ENCODE measurements at regions not wholly inside any gene's neighbourhood (a gene's known extent, or its start where the extent isn't known, plus 50 kb on each side); places are given as distances from the start of the nearest gene placed in this dataset.
"Not testable (repeated sequence)": the region's sequence is repeated elsewhere in the genome, so short reads cannot be mapped to it uniquely, and the experiment has no call there.

DNA sequence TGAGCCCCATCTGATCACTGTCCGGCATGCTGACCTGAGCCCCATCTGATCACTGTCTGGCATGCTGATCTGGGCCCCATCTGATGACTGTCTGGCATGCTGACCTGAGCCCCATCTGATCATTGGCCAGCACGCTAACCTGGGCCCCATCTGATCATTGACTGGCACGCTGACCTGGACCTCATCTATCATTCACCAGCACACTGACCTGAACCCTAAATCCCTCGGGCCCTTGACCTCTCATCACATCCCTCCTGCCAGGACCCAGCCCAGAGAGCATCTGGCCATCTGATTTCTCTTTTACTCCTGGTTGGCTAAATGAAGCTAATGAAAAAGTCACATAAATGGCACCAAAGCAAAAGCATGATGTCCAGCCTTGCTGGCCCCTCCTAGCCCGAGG lies 207.1 kb downstream of the NDUFA10 start:
- no peak for DNase-seq

DNA sequence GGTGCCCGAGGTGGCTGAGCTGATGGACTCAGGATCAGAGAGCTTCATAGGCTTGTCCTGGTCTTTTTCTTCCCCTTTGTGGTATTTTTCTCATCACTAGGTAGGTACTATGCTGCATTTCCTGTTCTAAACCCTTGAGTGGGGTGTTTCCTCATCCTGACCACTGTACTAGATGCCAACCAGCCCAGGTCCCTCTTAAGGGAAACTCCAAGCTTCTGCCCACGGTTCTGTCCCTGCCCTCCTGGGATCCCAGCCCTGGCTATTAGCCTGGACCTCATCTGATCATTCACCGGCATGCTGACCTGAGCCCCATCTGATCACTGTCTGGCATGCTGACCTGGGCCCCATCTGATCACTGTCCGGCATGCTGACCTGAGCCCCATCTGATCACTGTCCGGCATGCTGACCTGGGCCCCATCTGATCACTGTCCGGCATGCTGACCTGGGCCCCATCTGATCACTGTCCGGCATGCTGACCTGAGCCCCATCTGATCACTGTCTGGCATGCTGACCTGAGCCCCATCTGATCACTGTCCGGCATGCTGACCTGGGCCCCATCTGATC lies 207.6 kb downstream of the NDUFA10 start:
- not testable (repeated sequence) for DNase-seq

DNA sequence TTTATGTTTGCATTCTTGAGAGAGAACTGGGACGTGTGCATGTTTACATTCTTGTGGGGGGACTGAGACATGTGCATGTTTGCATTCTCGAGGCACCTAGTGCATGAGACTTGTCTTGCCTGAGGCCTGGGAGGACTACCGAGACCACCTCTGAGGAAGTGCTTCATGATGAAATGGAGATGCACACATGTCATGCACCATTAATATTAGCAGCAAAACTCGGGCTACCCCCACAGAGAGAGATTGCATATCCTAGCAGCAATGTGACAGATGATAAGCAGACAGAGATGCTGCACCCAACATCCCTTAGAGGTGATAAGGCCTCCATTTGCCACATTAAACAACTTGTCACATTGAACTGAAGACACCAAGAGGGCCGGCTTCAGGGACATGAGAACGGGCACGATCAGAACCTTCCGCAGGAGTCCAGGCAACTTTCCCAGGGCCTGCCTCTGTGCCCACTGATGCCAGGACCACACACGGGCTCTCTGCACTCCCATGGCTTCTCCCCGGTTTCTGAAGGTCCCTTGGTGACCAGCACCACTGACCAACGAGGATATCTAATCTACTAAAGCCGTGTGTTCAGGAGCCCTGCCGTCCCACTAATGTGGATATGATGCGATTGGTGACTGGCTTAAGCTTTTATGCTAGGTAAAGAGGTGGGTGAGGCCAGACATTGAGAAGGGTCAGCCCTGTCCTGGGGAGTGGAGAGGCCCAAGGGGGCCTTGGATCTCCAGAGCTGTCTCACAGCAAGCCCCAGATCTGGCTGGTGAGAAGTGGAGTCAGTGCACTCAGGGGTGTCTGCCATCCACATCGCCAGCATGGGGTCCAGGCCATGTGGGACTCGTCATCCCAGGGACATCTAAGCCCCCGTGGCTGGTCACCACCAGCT lies 208.3 kb downstream of the NDUFA10 start:
- no peak for DNase-seq

DNA sequence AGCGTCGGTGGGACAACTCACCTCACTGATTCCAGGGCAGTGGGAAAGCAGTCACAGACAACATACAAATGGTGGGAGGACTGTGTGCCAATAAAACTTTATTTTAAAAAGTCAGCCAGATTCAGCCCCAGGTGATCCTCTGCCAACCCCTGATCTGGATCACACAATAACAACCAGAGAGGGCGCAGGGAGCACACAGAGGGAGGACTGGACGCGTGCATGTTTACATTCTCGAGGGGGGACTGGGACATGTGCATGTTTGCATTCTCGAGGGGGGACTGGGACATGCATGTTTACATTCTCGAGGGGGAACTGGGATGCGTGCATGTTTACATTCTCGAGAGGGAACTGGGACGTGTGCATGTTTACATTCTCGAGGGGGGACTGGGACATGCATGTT lies 209.5 kb downstream of the NDUFA10 start:
- no peak for DNase-seq

DNA sequence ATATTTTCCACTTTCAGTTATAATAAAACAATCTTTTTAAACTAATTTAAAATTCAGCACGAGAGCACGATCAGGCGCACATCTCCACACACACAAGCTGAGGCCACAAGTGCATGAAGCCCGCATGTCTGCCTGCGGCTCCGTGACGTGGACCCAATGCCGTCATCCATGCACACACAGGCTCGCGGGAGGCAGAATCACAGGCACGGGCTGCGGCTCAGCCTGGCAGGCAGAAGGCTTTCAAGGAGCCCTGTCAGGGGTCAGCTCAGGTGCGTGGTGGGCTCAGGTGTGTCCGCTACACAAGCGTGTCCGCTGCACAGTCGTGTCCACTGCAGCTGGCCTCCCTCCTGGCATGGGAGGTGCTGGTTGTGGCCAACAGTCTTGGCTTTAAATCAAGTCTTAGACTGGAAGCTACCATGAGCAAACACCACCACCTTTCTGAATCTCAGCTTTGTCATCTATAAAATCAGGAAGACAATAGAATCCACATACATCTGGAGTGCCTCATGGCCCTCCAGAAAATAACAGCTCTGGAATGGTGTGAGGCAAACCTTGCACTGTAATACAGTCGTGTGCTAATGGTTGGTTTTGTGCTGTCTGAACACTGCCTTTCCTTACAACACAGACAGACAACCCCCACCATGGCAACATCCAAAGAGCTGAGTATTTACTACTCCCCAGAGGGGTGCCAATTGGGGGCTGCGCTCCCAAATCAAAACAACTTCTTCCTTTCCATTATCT lies 210.1 kb downstream of the NDUFA10 start:
- DNase-seq = no peak

DNA sequence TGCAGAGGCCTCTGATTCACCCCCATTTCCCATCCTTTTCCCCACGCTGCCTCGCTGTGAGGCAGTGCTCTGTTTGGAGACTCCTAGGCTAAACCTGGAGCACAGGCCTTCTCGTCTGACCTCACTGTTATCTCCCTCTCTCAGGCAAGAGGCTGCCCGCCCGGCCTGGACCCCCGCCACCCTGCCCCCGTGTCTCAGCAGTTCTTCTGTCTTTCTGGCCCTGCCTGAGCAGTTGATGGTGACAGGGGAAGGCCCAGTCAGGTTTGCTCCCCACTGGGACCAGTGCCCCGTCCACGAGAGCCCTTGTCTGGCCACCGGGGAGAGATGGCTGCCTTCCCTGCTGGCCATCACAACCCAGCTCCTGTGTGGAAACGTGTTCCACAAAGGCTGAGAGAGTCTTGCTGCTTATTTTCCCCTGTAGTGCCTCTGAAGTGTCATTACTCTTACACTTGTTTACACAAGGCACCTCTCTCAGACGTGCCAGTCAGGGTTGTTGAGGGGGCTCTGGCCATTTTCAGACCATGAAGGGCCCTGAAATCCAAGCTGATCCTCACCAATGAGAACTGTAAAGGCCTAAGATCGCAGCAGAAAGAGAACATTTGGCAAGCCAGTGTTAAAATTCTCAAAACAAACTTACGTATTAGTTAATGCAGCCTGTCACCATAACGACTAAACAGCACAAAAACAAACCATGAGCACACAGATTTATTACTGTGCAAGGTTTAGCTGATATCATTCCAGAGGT lies 210.9 kb downstream of the NDUFA10 start:
- DNase-seq = no peak

DNA sequence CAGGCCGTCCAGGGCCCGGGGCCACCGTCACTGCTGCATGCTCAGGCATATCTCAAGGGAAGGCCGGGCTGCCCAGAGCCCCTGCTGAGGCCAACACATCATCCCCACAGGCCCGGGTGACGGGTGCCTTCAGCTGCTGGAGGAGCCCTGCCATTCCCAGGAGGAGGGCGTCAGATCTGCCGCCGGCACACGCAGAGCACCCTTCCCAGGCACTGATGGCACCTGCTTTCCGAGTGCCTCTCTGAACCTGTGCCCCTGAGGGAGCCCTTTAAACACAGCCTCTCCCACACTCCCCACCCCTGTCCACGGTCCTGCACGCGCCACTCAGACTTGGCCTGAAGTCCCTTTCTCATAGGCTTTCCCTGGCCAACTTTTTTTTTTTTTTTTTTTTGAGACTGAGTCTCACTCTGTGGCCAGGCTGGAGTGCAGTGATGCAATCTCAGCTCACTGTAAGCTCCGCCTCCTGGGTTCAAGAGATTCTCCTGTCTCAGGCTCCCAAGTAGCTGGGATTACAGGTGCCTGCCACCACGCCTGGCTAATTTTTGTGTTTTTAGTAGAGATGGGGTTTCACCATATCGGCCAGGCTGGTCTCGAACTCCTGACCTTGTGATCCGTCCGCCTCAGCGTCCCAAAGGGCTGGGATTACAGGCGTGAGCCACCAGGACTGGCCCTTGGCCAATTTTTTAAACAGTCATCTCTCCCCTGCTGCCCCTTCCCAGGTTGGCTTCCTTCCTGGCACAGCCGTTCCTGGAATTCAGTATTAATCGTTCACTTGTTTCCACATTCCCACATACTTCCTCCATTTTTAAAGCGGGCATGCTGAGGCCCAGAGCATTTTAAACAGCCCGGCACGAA lies 211.7 kb downstream of the NDUFA10 start:
- no peak for DNase-seq

DNA sequence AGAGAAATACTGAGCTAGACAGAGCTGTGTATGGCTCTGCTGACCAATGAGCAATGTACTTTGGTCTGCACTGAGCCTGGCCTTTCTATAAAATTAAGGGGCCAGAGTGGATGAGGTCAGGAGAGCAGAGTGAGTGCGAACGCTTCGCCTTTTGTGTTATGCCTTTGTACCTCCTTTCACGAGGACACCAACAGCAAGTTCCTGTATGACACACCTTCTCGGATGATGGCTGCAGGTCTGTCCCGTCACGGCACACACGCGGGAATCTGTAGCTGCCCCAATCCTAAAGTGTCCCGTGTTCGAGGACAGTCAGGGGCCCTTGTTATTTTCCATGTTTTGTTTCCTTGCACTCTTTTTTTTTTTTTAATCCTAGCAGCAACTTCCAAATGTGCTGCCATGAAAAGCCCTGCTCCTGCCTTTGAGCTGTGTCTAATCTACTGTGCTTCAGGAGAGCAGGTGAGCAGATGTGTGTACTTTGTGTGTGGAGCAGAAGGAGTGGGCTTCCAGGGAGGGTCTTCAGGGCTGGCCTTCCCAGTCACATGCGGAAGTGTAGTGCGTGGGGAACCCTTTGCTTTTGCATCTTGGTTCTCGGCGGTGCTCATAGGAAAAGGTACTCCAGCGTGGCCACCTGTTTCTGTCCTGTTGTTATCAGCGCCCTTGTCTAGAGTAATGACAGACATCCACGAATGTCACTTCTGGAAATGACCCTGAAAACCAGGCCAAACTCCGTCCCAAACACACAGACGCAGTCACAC lies 213.2 kb downstream of the NDUFA10 start:
- DNase-seq = no peak

DNA sequence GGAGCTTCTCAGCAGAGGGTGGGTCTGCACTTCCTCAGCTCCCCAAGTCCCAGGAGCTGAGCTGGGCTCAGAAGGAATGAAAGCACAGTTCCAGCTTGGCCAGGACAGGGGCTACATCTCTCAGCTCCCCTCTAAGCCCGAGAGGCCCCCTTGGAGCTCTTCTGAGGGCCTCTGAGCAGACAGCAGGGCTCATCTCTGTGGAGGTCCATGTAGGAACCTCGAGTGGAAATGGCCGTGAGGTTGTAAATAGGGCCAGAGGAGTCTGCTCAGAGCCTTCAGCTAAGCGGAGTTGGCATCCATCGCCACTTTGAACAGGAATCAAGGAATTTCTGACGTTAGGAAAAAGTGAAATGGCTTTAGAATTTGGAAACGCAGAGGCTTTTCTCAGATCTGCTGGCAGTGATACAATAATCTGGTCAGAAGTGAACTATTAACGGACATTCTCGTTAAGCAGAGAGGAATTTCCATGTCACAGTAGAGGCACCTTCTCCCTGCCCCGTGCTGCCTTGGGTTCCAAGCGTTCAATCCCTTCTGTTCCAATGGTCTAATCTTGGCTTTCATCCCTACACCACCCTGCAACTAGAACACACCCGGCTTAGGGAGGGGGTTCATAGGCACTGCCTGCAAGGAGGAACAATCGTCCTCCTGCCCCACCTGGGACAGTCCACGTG lies 213.9 kb downstream of the NDUFA10 start:
- DNase-seq = no peak

DNA sequence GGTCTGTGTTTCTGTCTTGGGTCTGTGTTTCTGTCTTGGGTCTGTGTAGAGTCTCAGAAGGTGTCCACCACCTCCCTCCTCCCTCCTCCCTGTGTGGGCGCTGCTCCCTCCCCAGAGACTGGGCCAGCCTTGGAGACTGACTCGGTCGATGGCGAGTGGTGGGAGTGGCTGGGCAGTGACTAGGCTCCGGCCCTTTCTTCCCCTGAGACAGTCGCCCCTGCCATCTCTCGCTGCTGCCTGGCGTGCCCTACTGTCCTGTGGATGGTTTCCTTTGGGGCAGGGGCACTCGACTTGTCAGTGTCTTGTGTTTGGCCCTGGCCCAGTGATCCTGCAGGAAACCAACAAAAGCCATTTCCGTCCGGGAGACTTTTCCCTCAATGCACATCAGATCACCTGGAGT lies 215.8 kb downstream of the NDUFA10 start:
- no peak for DNase-seq

DNA sequence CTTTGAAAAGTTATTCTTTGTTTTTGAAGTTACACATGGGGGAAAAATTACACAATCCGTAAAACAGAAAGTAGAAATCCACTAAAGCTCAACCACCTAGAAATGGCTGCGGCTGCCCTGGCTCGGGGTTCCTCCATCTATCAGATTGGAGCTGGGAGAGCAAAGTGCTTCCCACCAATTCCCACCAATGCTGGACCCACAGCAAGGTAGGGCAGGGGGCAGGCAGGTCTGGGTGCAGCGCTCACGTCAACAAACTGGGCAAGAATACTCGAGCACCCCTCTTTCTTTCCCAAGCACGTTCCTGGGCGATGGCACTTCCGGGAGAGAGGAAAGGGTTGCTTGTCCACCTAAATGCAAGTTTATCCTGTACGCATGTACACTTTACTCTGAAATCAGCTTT lies 217.6 kb downstream of the NDUFA10 start:
- DNase-seq = no peak

DNA sequence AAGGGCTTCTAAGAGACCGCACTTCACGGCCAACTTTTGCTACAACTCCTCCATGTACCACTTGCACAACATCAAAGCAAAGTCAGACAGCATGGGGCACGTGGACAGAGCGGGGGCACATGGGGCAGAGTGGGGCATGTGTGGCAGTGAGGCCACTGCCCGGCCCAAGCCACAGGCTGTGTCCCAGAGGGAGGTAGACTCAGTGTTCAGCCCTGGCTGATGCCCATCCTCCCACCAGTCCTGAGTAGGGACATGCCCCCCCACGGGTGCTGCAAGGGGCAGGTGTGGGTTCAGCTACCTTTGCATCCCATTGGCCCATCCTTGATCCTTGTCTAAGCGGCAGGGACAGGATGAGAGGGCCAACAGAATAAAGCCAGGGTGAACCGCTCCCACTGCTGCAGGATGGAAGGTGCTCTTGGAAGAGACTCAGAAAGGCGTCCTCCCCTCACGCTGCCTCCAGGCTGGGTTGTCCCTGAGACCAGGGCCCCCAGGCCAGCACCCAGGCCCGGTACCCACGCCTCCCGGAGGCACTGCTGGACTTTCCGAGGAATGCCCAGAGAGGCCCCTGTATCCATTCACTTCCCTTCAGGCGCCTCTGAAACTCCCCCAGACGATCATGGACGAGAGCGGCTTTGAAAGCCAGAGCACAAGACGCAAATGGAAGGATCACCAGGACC lies 218.2 kb downstream of the NDUFA10 start:
- no peak for DNase-seq

DNA sequence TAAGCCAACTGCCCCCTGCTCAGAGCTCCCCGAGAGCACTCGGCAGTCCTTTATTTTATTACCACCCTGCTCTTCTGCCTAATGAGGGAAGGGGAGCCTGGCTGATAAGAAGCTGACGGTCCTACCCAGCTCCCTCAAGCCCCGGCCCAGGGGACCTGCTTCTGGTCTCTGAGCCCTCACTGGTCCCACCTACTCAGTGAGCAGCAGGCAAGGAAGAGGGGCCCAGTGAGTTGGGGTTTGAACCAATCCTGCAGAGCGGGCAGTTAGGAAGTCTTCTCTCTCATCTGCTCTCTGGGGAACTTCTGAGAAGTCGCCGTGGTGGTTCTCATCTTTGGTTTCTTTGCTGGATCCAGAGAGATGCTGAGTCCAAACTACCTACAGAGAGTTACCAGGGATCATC lies 218.9 kb downstream of the NDUFA10 start:
- no peak for DNase-seq

DNA sequence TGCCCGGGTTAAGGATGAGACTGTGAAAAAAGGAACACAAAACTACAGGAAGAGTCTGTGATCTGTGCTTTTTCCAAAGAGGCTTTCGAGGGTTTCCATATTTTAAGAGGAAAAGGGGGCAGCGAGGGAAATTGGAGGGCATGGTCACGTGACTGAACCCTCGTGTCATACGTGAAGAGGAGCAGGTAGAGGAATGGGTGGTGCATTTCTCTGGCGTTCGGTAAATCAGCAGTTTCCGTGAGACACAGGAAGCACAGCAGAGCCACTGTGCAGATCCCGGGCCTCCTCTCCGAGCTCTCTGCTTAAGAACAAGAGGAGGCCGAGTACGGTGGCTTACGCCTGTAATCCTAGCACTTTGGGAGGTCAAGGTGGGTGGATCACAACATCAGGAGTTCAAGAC lies 219.7 kb downstream of the NDUFA10 start:
- no peak for DNase-seq

DNA sequence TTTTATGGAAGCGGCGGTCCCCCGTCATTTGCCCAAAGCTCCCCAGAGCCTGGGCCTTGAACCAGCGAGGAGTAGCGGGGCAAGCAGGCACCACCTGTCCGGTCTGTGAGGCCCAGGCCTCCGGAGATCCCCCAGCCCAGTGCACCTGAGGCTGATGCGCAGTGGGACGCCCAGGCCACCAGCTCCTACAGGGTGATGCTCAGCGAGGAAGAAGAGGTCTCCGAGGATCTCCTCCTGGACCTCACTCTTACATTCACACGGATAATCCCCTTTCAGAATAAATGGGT lies 220.2 kb downstream of the NDUFA10 start:
- DNase-seq = no peak

DNA sequence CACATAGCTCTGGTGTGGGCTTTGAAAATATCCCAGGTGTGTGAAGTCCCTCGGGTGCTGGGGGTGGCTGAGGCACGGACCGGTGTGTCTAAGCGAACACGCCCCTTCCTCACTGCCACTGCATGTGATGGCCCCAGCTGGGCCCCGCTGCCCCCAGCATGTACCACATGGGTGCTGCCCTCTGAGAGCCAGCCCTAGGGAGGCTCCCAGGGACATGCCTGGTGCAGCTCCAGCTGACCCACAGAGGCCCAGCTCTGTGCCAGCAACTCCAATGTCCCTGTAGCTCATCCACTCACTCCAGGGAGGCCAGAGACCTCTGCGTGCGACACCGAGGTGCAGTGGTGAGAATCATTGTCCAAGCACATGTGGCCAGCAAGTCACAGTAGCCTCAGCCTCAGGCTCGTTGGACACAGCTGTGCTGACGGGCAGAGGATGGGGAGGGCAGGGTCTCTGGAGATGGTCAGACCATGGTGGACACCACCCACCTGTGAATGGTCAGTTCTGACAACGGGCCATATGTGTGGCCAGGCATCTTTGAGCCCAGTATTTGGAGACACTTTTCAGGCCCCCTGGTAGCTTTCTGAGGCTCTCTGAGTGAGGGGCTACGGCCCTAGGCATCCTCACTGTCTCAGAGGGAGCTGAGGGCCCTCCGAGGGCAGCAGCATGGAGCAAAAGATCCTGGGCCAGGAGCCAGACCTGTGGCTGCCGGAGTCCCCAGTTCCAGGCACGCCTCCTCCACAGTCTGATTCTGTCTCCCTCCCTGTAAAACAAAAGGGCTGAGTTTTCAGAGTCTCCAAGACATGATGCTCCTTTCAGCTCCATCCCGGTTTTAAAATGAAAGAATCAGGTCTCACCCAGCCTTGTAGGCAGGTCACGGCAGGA lies 220.7 kb downstream of the NDUFA10 start:
- DNase-seq = no peak

DNA sequence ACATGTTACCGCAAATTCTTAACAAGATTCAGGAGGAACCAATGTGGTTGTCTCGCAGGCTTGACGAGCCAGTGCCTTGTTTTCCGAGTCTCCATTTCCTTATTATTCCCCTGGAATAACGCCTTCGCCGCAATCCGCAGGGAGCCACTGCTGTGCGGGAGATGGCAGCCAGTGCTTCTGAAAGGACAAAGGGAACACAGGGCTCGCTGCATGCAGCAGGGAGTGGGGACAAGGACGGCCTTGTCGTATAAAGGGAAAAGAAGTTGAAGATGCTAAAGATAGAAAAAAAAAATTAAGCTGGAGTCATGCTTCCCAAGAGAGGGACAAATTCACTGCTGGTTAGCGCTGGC lies 221.4 kb downstream of the NDUFA10 start:
- peak; percentile 24 to 31 for DNase-seq

DNA sequence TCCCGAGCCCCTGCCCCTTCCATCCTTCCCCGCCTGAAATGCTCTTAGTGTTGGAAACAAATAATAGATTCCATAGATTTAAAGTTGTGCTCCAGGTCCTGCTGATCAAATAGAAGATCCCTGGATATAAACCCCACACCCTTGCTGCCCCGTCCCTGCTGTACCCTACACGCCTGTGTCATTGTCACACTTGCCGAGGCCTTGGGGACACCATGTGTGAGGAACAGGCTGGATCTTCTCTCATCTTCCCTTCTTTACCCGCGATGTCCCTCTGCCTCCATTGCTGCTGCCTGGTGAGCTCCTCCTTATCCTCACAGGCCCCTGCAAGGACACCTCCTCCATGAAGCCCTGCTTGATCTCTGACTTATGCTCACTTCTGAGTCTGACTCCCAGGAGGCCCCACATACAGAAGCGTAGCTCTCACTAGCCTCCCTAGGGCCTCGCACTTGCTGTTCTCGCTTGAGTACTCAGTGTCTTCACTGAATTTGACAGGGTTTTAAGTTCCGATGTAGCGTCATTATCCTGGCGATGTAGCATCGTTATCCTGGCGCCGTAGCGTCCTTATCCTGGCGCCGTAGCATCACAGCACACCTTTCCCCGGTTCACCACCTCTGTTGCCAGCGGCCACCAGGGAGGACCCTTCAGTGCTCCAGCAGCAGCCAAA lies 221.9 kb downstream of the NDUFA10 start:
- no peak for DNase-seq

DNA sequence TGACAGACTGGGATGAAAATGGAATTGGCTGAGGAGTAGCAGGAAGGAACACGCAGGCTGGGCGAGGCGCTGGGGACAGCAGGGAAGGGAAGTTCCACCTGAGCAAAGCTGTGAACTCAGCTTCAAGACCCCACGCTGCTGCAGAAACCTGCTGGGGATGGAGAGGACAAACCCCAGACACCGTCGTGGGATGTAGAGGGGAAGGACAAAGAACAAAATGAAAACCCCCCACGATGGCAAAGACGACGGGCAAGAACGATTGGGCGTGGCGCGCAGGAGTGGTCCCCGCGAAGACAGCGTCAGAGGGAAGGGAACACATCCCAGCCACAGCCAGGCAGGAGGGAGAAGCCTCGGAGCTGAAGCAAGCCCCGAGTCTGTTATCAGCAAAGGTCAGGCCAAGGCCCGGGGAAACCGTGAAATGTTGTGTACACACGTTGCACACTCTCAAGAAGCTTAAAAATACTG lies 222.9 kb downstream of the NDUFA10 start:
- no peak for DNase-seq

All from hippocampal formation (tissue), 2 donors.